ENCODE measurements at regions not wholly inside any gene's neighbourhood (a gene's known extent, or its start where the extent isn't known, plus 50 kb on each side); places are given as distances from the start of the nearest gene placed in this dataset.

GRCh38 chr4:110924761-110925160 is 301.9 kb upstream of the PITX2 start:
- TF ChIP-seq POLR2A (IDR thresholded peaks at IDR 0.05; ENCODE audit: low read length) (no peak), GATA1 (IDR thresholded peaks at IDR 0.05; ENCODE audit: low read depth, low read length) (no peak)
